ENCODE measurements at regions not wholly inside any gene's neighbourhood (a gene's known extent, or its start where the extent isn't known, plus 50 kb on each side); places are given as distances from the start of the nearest gene placed in this dataset.
"Not testable (repeated sequence)": the region's sequence is repeated elsewhere in the genome, so short reads cannot be mapped to it uniquely, and the experiment has no call there.

GRCh38 chr18:64707052-64707451 is 558.2 kb upstream of the LINC00305 start:
- no peak for DNase-seq

GRCh38 chr18:64699081-64699480 is 550.2 kb upstream of the LINC00305 start:
- DNase-seq, result no peak

- no peak for DNase-seq
Observed at GRCh38 chr18:64695851-64696553, 547.1 kb upstream of the LINC00305 start.

GRCh38 chr18:64693766-64694165 is 544.9 kb upstream of the LINC00305 start:
- DNase-seq, result no peak

- DNase-seq, result no peak
Observed at GRCh38 chr18:64692826-64693225, 543.9 kb upstream of the LINC00305 start.

- DNase-seq, result no peak
Observed at GRCh38 chr18:64679121-64679520, 530.2 kb upstream of the LINC00305 start.

GRCh38 chr18:64678048-64678447 is 529.2 kb upstream of the LINC00305 start:
- DNase-seq, result no peak

- DNase-seq, result no peak
Observed at GRCh38 chr18:64674694-64675093, 525.8 kb upstream of the LINC00305 start.

GRCh38 chr18:64671293-64671692 is 522.4 kb upstream of the LINC00305 start:
- DNase-seq, result not testable (repeated sequence)

- no peak for DNase-seq
Observed at GRCh38 chr18:64668461-64668962, 519.6 kb upstream of the LINC00305 start.

GRCh38 chr18:64663086-64663485 is 514.2 kb upstream of the LINC00305 start:
- DNase-seq, result no peak

- no peak for DNase-seq
Observed at GRCh38 chr18:64659196-64659595, 510.3 kb upstream of the LINC00305 start.

GRCh38 chr18:64653068-64653467 is 504.2 kb upstream of the LINC00305 start:
- DNase-seq, result no peak

- no peak for DNase-seq
Observed at GRCh38 chr18:64650068-64650467, 501.2 kb upstream of the LINC00305 start.

- DNase-seq, result no peak
Observed at GRCh38 chr18:64645753-64646152, 496.9 kb upstream of the LINC00305 start.

- DNase-seq, result no peak
Observed at GRCh38 chr18:64639536-64639935, 490.6 kb upstream of the LINC00305 start.

GRCh38 chr18:64620971-64621560 is 472.2 kb upstream of the LINC00305 start:
- DNase-seq, result no peak

- DNase-seq, result no peak
Observed at GRCh38 chr18:64618390-64618789, 469.5 kb upstream of the LINC00305 start.

GRCh38 chr18:64615021-64615420 is 466.1 kb upstream of the LINC00305 start:
- no peak for DNase-seq

- no peak for DNase-seq
Observed at GRCh38 chr18:64614446-64614845, 465.6 kb upstream of the LINC00305 start.

GRCh38 chr18:64592246-64592645 is 443.4 kb upstream of the LINC00305 start:
- DNase-seq, result no peak

- no peak for DNase-seq
Observed at GRCh38 chr18:64589000-64589399, 440.1 kb upstream of the LINC00305 start.

- DNase-seq, result no peak
Observed at GRCh38 chr18:64566456-64566855, 417.6 kb upstream of the LINC00305 start.

GRCh38 chr18:64562651-64563050 is 413.8 kb upstream of the LINC00305 start:
- DNase-seq, result no peak

GRCh38 chr18:64546451-64546850 is 397.6 kb upstream of the LINC00305 start:
- DNase-seq, result no peak

All from NCI-H1694 (cell line).